Kidney (tissue), 13 donors: ENCODE measurements at regions not wholly inside any gene's neighbourhood (a gene's known extent, or its start where the extent isn't known, plus 50 kb on each side); places are given as distances from the start of the nearest gene placed in this dataset.

Source experiments
- DNase-seq, 5 donors: peaks; one replicate each; pipeline ENCODE4 v3.0.0-alpha.2; 2013 to 2020
- FAIRE-seq: peaks from 2 replicates; lab custom pipeline; 2012; peaks lifted over from hg19 to GRCh38; lab: Jason Lieb, UNC
- H3K27ac ChIP-seq, 2 donors: one replicate each; pipeline ENCODE4 v1.7.0; 2013; ENCODE audit warnings: low read depth in 2 of 2, low read length in 2 of 2, inconsistent platforms in 1 of 2
- H3K27me3 ChIP-seq: one replicate; pipeline ENCODE4 v1.7.1; 2013; ENCODE audit warnings: low read length, inconsistent platforms; ENCODE audit not compliant: control insufficient read depth, insufficient read depth
- H3K36me3 ChIP-seq, 3 donors: one replicate each; pipeline versions ENCODE4 v1.7.0 to v1.7.1; 2013; ENCODE audit warnings: low read length in 3 of 3, control low read depth in 1 of 3, inconsistent platforms in 1 of 3; ENCODE audit not compliant: insufficient read depth in 3 of 3, control insufficient read depth in 2 of 3
- H3K4me1 ChIP-seq, 3 donors: one replicate each; pipeline versions ENCODE4 v1.7.0 to v1.7.1; 2013; ENCODE audit warnings: low read length in 3 of 3, inconsistent platforms in 1 of 3, low read depth in 1 of 3; ENCODE audit not compliant: control insufficient read depth in 2 of 3, insufficient read depth in 2 of 3
- H3K4me3 ChIP-seq, 3 donors: one replicate each; pipeline versions ENCODE4 v1.7.0 to v1.8.1; 2013; ENCODE audit warnings: low read length in 3 of 3, control low read depth in 1 of 3, inconsistent platforms in 1 of 3
- H3K9ac ChIP-seq, 3 donors: one replicate each; pipeline versions ENCODE4 v1.7.0 to v1.7.1; 2013; ENCODE audit warnings: low read length in 3 of 3, control low read depth in 1 of 3, inconsistent platforms in 1 of 3
- H3K9me3 ChIP-seq, 3 donors: one replicate each; pipeline versions ENCODE4 v1.7.0 to v1.7.1; 2013; ENCODE audit warnings: low read length in 3 of 3, control low read depth in 1 of 3, inconsistent platforms in 1 of 3; ENCODE audit not compliant: control insufficient read depth in 2 of 3, insufficient read depth in 1 of 3
- intact Hi-C: fragments of 100-400 bp; cut with DNase I; formaldehyde crosslinking; loops from one replicate; pipeline ENCODE4 v1.11.1; 2022
- TF ChIP-seq, protein P1 (sequence below): IDR thresholded peaks from 3 replicates; pipeline ENCODE4 v1.5.1; 2012; ENCODE audit warnings: mild to moderate bottlenecking, moderate library complexity, borderline replicate concordance; ENCODE audit not compliant: insufficient read depth; ENCODE audit errors: extremely low read depth
- donor health status: control.
- donor health status: control.
- donor health status: control.
- donor health status: control.
- donor health status: control.
- donor health status: DM: yes; HTN: yes; CAD: no.
- donor health status: Normal renal cell carcinoma (clear cell type).

DNA sequence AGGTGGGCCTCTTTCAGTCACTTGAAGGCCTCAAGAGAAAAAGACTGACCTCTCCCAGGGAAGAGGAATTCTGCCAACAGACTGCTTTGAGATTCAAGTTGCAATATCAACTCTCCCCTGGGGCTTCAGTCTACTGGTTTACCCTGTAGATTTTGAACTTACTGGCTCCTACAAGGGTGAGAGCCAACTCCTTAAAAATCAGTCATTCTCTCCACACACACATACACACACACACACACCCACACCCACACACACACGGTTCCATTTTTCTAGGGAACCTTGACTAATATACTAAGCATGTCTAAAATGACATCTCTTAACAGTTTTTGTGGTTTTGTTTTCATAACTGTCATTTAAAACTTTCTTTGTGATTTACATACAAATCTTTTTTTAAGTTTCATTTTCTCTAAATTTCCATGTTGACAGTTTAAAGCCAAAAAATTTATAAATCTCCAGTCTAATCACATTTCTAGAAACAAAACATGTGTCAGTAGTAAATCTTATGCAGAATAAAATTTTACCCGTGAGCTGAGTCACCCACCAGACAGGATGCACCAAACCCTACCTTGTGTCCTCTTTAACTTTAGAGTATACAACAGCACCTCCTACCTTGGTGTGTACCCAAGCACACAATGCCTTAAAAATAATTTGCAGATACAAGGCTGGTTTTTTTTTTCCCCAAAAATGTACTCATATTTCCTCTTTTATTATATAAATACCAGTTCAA, 394.6 kb downstream of the AEBP2 start:
- H3K4me3 ChIP-seq: no peak overlapping the region
- FAIRE-seq (peak; percentile 50), DNase-seq (peak in 1 of 5 donors; percentile 38)
- H3K36me3 ChIP-seq: no peaks in the 10 kb centered on the region
- no peak overlapping the region for H3K27ac ChIP-seq
- H3K27me3 ChIP-seq: no peaks in the 10 kb centered on the region
- no peak overlapping the region for H3K9ac ChIP-seq
- H3K4me1 ChIP-seq: no peaks in the 10 kb centered on the region
- TF ChIP-seq, protein P1, sequence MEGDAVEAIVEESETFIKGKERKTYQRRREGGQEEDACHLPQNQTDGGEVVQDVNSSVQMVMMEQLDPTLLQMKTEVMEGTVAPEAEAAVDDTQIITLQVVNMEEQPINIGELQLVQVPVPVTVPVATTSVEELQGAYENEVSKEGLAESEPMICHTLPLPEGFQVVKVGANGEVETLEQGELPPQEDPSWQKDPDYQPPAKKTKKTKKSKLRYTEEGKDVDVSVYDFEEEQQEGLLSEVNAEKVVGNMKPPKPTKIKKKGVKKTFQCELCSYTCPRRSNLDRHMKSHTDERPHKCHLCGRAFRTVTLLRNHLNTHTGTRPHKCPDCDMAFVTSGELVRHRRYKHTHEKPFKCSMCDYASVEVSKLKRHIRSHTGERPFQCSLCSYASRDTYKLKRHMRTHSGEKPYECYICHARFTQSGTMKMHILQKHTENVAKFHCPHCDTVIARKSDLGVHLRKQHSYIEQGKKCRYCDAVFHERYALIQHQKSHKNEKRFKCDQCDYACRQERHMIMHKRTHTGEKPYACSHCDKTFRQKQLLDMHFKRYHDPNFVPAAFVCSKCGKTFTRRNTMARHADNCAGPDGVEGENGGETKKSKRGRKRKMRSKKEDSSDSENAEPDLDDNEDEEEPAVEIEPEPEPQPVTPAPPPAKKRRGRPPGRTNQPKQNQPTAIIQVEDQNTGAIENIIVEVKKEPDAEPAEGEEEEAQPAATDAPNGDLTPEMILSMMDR: no peak
- H3K9me3 ChIP-seq: no peaks in the 10 kb centered on the region
- intact Hi-C loops: no loop called here

DNA sequence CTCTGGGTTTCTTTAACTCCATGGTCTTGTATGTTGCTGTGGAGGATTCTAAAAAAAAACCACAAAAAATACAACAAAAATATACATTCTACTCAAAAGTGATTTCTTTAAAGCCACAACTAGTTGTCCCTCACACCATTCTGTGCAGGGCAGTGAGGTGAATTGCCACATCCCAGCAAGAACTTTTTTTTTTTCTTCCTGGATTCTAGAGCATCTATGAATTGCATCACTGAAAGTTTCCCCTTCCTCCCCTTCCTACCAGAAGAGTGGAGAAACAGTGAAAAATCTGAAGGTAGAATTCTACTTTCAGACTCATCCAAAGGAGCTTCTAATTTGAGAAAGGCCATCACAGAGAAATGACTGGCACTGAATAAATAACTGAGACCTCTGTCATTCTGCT, 395.3 kb downstream of the AEBP2 start:
- intact Hi-C loops: no loop called here
- TF ChIP-seq, protein P1: no peak
- H3K4me3 ChIP-seq: no peak overlapping the region
- DNase-seq (no peak), FAIRE-seq (no peak)
- H3K4me1 ChIP-seq: no peaks in the 10 kb centered on the region
- H3K27ac ChIP-seq: no peak overlapping the region
- no peaks in the 10 kb centered on the region for H3K9me3 ChIP-seq
- H3K27me3 ChIP-seq: no peaks in the 10 kb centered on the region
- no peaks in the 10 kb centered on the region for H3K36me3 ChIP-seq
- no peak overlapping the region for H3K9ac ChIP-seq

GRCh38 chr12:19836056-19836455, 396.8 kb downstream of the AEBP2 start:
- no peaks in the 10 kb centered on the region for H3K27me3 ChIP-seq
- TF ChIP-seq, protein P1: no peak

More at GRCh38 chr12:19836056-19836455, 396.8 kb downstream of the AEBP2 start:
- Histone ChIP-seq H3K9me3 (no peaks in the 10 kb centered on the region), H3K4me1 (no peaks in the 10 kb centered on the region), H3K9ac (no peak overlapping the region), H3K27ac (no peak overlapping the region), H3K36me3 (no peaks in the 10 kb centered on the region), H3K4me3 (no peak overlapping the region)
- no peak for FAIRE-seq
- intact Hi-C loops: no loop called here
- no peak for DNase-seq
